ENCODE measurements at regions not wholly inside any gene's neighbourhood (a gene's known extent, or its start where the extent isn't known, plus 50 kb on each side); places are given as distances from the start of the nearest gene placed in this dataset.

DNA sequence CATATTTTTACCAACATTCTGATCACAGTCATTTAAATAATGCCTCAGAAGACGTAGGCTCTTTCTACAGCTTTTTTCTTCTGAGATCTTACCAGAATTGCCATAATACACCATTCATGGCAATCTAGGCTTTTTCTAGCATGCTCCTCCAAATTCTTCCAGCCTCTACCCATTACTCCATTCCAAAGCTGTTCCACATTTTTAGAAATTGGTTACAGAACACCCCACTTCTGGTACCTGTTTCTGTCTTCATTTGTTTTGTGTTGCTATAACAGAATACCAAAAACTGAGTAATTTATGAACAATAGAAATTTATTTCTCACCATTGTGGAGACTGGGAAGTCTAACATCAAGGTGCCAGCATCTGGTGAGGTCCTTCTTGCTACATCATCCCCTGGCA lies 385.4 kb downstream of the BRINP2 start:
- Histone ChIP-seq H3K4me3 (no peak overlapping the region), H3K4me1 (no peaks in the 10 kb centered on the region), H3K27ac (no peak overlapping the region), H3K36me3 (no peaks in the 10 kb centered on the region), H3K9me3 (peaks cover 10 to 16% of the 10 kb centered on the region in 2 donors), H3K27me3 (no peaks in the 10 kb centered on the region)
- TF ChIP-seq, protein P1, sequence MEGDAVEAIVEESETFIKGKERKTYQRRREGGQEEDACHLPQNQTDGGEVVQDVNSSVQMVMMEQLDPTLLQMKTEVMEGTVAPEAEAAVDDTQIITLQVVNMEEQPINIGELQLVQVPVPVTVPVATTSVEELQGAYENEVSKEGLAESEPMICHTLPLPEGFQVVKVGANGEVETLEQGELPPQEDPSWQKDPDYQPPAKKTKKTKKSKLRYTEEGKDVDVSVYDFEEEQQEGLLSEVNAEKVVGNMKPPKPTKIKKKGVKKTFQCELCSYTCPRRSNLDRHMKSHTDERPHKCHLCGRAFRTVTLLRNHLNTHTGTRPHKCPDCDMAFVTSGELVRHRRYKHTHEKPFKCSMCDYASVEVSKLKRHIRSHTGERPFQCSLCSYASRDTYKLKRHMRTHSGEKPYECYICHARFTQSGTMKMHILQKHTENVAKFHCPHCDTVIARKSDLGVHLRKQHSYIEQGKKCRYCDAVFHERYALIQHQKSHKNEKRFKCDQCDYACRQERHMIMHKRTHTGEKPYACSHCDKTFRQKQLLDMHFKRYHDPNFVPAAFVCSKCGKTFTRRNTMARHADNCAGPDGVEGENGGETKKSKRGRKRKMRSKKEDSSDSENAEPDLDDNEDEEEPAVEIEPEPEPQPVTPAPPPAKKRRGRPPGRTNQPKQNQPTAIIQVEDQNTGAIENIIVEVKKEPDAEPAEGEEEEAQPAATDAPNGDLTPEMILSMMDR (IDR thresholded peaks at IDR 0.05), result no peak
- no peak for TF ChIP-seq POLR2A (IDR thresholded peaks at IDR 0.05)
- TF ChIP-seq POLR2AphosphoS5 (IDR thresholded peaks at IDR 0.05), result no peak
- DNase-seq (ENCODE audit: low spot score in 2 of 2), result no peak
- intact Hi-C loops (cut with DNase I; ENCODE audit: low total_unique reads), result no loop called here

DNA sequence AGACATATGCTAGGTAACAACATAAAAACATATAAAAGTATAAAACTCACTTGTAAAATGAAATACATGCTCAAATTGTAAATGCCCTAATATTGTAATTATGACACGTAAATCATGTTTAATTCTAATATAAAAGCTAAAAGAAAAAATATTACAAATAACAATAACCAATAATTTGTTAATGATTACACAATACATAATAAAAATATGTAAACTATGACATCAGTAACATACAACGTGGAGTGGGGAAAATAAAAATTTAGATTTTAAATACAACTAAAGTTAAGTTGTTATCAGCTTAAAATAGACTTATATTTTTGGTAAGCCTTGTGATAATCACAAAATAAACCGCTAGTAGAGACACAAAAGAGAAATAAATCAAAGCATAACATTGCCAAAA lies 376.4 kb downstream of the BRINP2 start:
- intact Hi-C loops (cut with DNase I; ENCODE audit: low total_unique reads), result no loop called here
- Histone ChIP-seq H3K4me3 (no peak overlapping the region), H3K36me3 (no peaks in the 10 kb centered on the region), H3K9me3 (no peaks in the 10 kb centered on the region), H3K27ac (no peak overlapping the region), H3K27me3 (no peaks in the 10 kb centered on the region), H3K4me1 (no peaks in the 10 kb centered on the region)
- no peak for DNase-seq (ENCODE audit: low spot score in 2 of 2)
- TF ChIP-seq, protein P1 (IDR thresholded peaks at IDR 0.05), result no peak

DNA sequence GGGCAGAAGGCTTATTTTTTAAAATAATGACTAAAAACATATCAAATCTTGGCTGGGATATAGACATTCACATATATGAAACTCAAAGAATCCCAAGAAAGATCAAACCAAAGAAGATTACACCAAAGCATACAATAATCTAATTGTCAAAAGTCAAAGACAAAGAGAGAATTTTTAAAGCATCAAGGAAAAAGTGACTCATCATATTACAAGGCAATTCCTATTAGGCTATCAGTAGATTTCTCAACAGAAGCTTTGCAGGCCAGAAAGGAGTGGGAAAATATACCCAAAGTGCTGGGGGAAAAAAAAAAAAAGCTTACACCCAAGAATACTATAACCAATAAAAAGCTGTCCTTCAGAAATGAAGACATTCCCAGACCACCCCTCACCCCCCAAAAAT lies 375.6 kb downstream of the BRINP2 start:
- Histone ChIP-seq H3K4me3 (no peak overlapping the region), H3K9me3 (peaks cover 0 to 6% of the 10 kb centered on the region in 2 donors), H3K4me1 (no peaks in the 10 kb centered on the region), H3K27ac (no peak overlapping the region), H3K36me3 (no peaks in the 10 kb centered on the region), H3K27me3 (no peaks in the 10 kb centered on the region)
- DNase-seq (ENCODE audit: low spot score in 2 of 2), result no peak
- no peak for TF ChIP-seq POLR2AphosphoS5 (IDR thresholded peaks at IDR 0.05)
- no peak for TF ChIP-seq POLR2A (IDR thresholded peaks at IDR 0.05)
- TF ChIP-seq, protein P1 (IDR thresholded peaks at IDR 0.05), result no peak
- intact Hi-C loops (cut with DNase I; ENCODE audit: low total_unique reads), result no loop called here

DNA sequence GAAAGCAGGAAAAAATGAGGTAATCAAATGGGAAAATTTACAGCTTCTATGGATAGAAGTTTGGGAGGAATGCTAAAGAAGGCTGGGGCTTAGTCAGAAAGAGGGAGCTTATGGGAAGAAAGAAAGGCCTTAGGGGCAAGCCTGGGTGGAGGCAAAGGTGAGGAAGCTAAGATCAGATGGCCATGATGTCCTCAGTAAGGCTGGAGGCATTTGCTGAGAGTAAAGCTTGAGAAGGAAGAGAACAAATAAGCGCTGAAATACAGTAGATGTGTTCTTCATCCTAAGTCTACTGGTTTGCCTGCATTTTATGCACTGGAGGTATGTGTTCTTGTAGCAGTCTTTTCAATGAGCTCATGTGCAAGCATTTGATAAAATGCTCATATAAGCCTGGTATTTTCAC lies 355.4 kb downstream of the BRINP2 start:
- no peaks in the 10 kb centered on the region for H3K9me3 ChIP-seq
- H3K4me3 ChIP-seq, result no peak overlapping the region
- no peaks in the 10 kb centered on the region for H3K36me3 ChIP-seq
- no peaks in the 10 kb centered on the region for H3K4me1 ChIP-seq
- intact Hi-C loops (cut with DNase I; ENCODE audit: low total_unique reads), result no loop called here
- TF ChIP-seq, protein P1 (IDR thresholded peaks at IDR 0.05), result no peak
- TF ChIP-seq POLR2A (IDR thresholded peaks at IDR 0.05), result no peak
- no peak for TF ChIP-seq POLR2AphosphoS5 (IDR thresholded peaks at IDR 0.05)
- no peak for DNase-seq (ENCODE audit: low spot score in 2 of 2)
- no peak overlapping the region for H3K27ac ChIP-seq
- no peaks in the 10 kb centered on the region for H3K27me3 ChIP-seq

DNA sequence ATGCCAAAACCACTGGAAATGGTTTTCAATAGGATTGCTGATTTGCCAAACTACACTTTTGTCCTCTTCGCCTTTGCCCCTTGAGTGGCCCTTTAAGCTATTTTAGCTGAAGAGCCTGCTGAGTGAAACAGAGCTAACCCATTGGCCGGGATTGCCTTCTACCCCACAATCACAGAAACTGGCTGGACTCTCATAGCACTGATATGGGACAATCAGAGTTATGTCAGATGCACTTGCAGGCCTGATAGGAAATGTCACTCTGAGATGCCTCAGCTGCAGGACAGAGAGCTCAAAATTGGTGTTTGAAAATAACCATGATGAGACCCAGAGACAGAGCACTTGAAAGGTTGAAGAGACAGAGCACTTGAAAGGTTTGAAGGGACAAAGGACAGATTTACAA lies 354.4 kb downstream of the BRINP2 start:
- intact Hi-C loops (cut with DNase I; ENCODE audit: low total_unique reads), result no loop called here
- no peaks in the 10 kb centered on the region for H3K4me1 ChIP-seq

More for the DNA sequence above, 354.4 kb downstream of the BRINP2 start:
- TF ChIP-seq POLR2AphosphoS5 (IDR thresholded peaks at IDR 0.05) (no peak), POLR2A (IDR thresholded peaks at IDR 0.05) (no peak)
- TF ChIP-seq, protein P1 (IDR thresholded peaks at IDR 0.05), result no peak
- no peaks in the 10 kb centered on the region for H3K9me3 ChIP-seq
- no peak for DNase-seq (ENCODE audit: low spot score in 2 of 2)
- no peaks in the 10 kb centered on the region for H3K36me3 ChIP-seq
- no peak overlapping the region for H3K27ac ChIP-seq
- no peak overlapping the region for H3K4me3 ChIP-seq
- no peaks in the 10 kb centered on the region for H3K27me3 ChIP-seq

Measured in breast epithelium (tissue), 4 donors.